Loucy (cell line): ENCODE measurements at regions not wholly inside any gene's neighbourhood (a gene's known extent, or its start where the extent isn't known, plus 50 kb on each side); places are given as distances from the start of the nearest gene placed in this dataset.
A peak's percentile ranks its signal among the peaks of the same experiment; 100 is the strongest.

Source experiments
- H2AFZ ChIP-seq: fragments of 200-600 bp; sonication (generic); 2 replicates; pipeline ENCODE4 v1.6.0; 2016; ENCODE audit warnings: antibody characterized with exemption, mild to moderate bottlenecking, low read length, moderate library complexity
- H3F3A ChIP-seq: fragments of 200-600 bp; 2 replicates; pipeline ENCODE4 v1.6.0; 2016; ENCODE audit warnings: antibody characterized with exemption, low read depth, mild to moderate bottlenecking
- H3K27me3 ChIP-seq: fragments of 200-600 bp; sonication (generic); 2 replicates; pipeline ENCODE4 v1.6.1; 2014; ENCODE audit warnings: low read length, mild to moderate bottlenecking; ENCODE audit not compliant: insufficient read depth, poor library complexity, severe bottlenecking
- H3K36me3 ChIP-seq: fragments of 200-600 bp; sonication (generic); 2 replicates; pipeline ENCODE4 v1.6.1; 2016; ENCODE audit warnings: low read length; ENCODE audit not compliant: insufficient read depth
- H3K4me1 ChIP-seq: fragments of 200-600 bp; sonication (generic); 2 replicates; pipeline ENCODE4 v1.5.1; 2014; ENCODE audit warnings: low read length, mild to moderate bottlenecking; ENCODE audit not compliant: insufficient read depth, poor library complexity, severe bottlenecking
- H3K4me2 ChIP-seq: fragments of 200-600 bp; sonication (generic); 2 replicates; pipeline ENCODE4 v1.6.0; 2014; ENCODE audit warnings: antibody characterized with exemption, low read length, low read depth, mild to moderate bottlenecking; ENCODE audit not compliant: poor library complexity, severe bottlenecking
- H3K4me3 ChIP-seq: fragments of 200-600 bp; sonication (generic); 2 replicates; pipeline ENCODE4 v1.5.1; 2014; ENCODE audit warnings: low read length, mild to moderate bottlenecking, mixed read lengths; ENCODE audit not compliant: poor library complexity, severe bottlenecking
- H3K79me2 ChIP-seq: fragments of 200-600 bp; sonication (generic); 2 replicates; pipeline ENCODE4 v1.6.1; 2014; ENCODE audit warnings: low read length; ENCODE audit not compliant: insufficient read depth
- H3K9ac ChIP-seq: fragments of 200-600 bp; sonication (generic); 2 replicates; pipeline ENCODE4 v1.6.0; 2014; ENCODE audit warnings: mild to moderate bottlenecking, low read depth, low read length, moderate library complexity; ENCODE audit not compliant: poor library complexity, severe bottlenecking
- H3K9me2 ChIP-seq: fragments of 200-600 bp; sonication (generic); replicated peaks from 2 replicates; pipeline ENCODE4 v1.6.1; 2016; ENCODE audit warnings: low read depth, low read length, mixed read lengths
- H3K9me3 ChIP-seq: fragments of 200-600 bp; sonication (generic); 2 replicates; pipeline ENCODE4 v1.6.1; 2014; ENCODE audit warnings: mild to moderate bottlenecking, antibody characterized with exemption, low read length, low read depth; ENCODE audit not compliant: insufficient read depth
- H4K20me1 ChIP-seq: fragments of 200-600 bp; sonication (generic); 2 replicates; pipeline ENCODE4 v1.6.0; 2014; ENCODE audit warnings: antibody characterized with exemption, low read length, mild to moderate bottlenecking; ENCODE audit not compliant: insufficient read depth, poor library complexity, severe bottlenecking
- CTCF ChIP-seq: fragments of 200-600 bp; sonication (generic); conservative IDR thresholded peaks from 2 replicates; pipeline ENCODE4 v1.5.1; 2014; ENCODE audit warnings: mild to moderate bottlenecking, antibody characterized with exemption, low read length
- EZH2phosphoT487 ChIP-seq: fragments of 200-600 bp; IDR thresholded peaks from 2 replicates; pipeline ENCODE4 v1.6.1; 2018; ENCODE audit warnings: antibody characterized with exemption, mild to moderate bottlenecking, moderate library complexity, borderline replicate concordance

- Histone ChIP-seq H3K27me3 (no peaks in the 10 kb centered on the region), H3K79me2 (no peaks in the 10 kb centered on the region), H3K9me2 (no peaks in the 10 kb centered on the region), H3K4me1 (no peaks in the 10 kb centered on the region), H3K9ac (no peak overlapping the region), H3K9me3 (no peaks in the 10 kb centered on the region), H4K20me1 (no peaks in the 10 kb centered on the region), H3K36me3 (no peaks in the 10 kb centered on the region), H3K4me3 (no peak overlapping the region), H2AFZ (no peak overlapping the region), H3F3A (no peaks in the 10 kb centered on the region), H3K4me2 (no peak overlapping the region)
- TF ChIP-seq CTCF = no peak
- TF ChIP-seq EZH2phosphoT487 = no peak
Observed at GRCh38 chr6:5904532-5904931, 102.2 kb downstream of the NRN1 start.

- Histone ChIP-seq H3K4me3 (no peak overlapping the region), H3K79me2 (no peaks in the 10 kb centered on the region), H3K4me1 (no peaks in the 10 kb centered on the region), H3F3A (no peaks in the 10 kb centered on the region), H2AFZ (no peak overlapping the region), H3K4me2 (no peak overlapping the region), H3K9me2 (no peaks in the 10 kb centered on the region), H3K36me3 (no peaks in the 10 kb centered on the region), H3K27me3 (no peaks in the 10 kb centered on the region), H3K9me3 (no peaks in the 10 kb centered on the region), H3K9ac (no peak overlapping the region), H4K20me1 (no peaks in the 10 kb centered on the region)
- no peak for TF ChIP-seq CTCF
- no peak for TF ChIP-seq EZH2phosphoT487
Observed at GRCh38 chr6:5899216-5900045, 107.3 kb downstream of the NRN1 start.

GRCh38 chr6:5898563-5898962, 108.2 kb downstream of the NRN1 start:
- TF ChIP-seq EZH2phosphoT487 (no peak), CTCF (peak; percentile 40; the same call in 1 of the 2 replicates)
- Histone ChIP-seq H3K9ac (no peak overlapping the region), H3K79me2 (no peaks in the 10 kb centered on the region), H3F3A (no peaks in the 10 kb centered on the region), H4K20me1 (no peaks in the 10 kb centered on the region), H3K36me3 (no peaks in the 10 kb centered on the region), H2AFZ (no peak overlapping the region), H3K4me3 (no peak overlapping the region), H3K27me3 (no peaks in the 10 kb centered on the region), H3K9me3 (no peaks in the 10 kb centered on the region), H3K4me1 (no peaks in the 10 kb centered on the region), H3K9me2 (no peaks in the 10 kb centered on the region), H3K4me2 (no peak overlapping the region)
